ENCODE measurements at regions not wholly inside any gene's neighbourhood (a gene's known extent, or its start where the extent isn't known, plus 50 kb on each side); places are given as distances from the start of the nearest gene placed in this dataset.

DNA sequence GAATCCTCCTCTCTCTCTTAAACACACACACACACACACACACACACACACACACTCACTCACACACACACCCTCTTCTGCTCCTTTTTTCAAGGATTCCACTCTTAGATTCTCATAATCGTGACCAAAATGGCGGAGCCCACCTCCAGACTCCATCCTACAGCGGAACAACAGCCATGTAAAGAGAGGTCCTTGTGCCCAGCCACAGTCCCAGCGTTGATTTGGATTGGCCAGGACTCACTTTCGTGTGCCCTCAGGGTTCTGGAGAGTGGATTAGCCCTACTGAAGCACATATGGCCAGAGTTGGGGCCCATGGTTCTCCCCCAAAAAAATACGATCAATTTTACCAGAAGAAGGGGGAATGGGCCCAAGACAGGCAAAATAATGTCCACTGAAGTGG is 90.2 kb upstream of the SMNDC1 start:
- no peaks in the 10 kb centered on the region for H3K36me3 ChIP-seq (replicated peaks; ENCODE audit: insufficient read depth, low read depth)
- no peaks in the 10 kb centered on the region for H3K9me2 ChIP-seq (replicated peaks; ENCODE audit: insufficient read depth)
- no peak for TF ChIP-seq EZH2 (IDR thresholded peaks at IDR 0.05; ENCODE audit: borderline replicate concordance)
- TF ChIP-seq EZH2phosphoT487 (IDR thresholded peaks at IDR 0.05; ENCODE audit: low read depth, severe bottlenecking, unreplicated experiment), result no peak
- TF ChIP-seq, protein P1, sequence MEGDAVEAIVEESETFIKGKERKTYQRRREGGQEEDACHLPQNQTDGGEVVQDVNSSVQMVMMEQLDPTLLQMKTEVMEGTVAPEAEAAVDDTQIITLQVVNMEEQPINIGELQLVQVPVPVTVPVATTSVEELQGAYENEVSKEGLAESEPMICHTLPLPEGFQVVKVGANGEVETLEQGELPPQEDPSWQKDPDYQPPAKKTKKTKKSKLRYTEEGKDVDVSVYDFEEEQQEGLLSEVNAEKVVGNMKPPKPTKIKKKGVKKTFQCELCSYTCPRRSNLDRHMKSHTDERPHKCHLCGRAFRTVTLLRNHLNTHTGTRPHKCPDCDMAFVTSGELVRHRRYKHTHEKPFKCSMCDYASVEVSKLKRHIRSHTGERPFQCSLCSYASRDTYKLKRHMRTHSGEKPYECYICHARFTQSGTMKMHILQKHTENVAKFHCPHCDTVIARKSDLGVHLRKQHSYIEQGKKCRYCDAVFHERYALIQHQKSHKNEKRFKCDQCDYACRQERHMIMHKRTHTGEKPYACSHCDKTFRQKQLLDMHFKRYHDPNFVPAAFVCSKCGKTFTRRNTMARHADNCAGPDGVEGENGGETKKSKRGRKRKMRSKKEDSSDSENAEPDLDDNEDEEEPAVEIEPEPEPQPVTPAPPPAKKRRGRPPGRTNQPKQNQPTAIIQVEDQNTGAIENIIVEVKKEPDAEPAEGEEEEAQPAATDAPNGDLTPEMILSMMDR (IDR thresholded peaks at IDR 0.05; ENCODE audit: poor library complexity), result no peak
- H3K4me3 ChIP-seq, result no peak overlapping the region
- no peaks in the 10 kb centered on the region for H3K27me3 ChIP-seq
- H3K4me2 ChIP-seq, result no peak overlapping the region
- no peak for DNase-seq (ENCODE audit: low spot score)
- H4K20me1 ChIP-seq (ENCODE audit: insufficient read depth, poor library complexity, severe bottlenecking), result no peaks in the 10 kb centered on the region
- WGBS (ENCODE audit: low lambda C conversion rate, missing lambda C conversion rate), result 99% methylated on average over 6 of the region's 6 CpGs
- H3K27ac ChIP-seq, result peak overlapping the region; percentile 87
- H3K9me3 ChIP-seq (ENCODE audit: low read depth), result no peaks in the 10 kb centered on the region
- H2AFZ ChIP-seq, result no peak overlapping the region
- no peaks in the 10 kb centered on the region for H3K79me2 ChIP-seq
- peaks cover 26% of the 10 kb centered on the region for H3K4me1 ChIP-seq (ENCODE audit: insufficient read depth)

DNA sequence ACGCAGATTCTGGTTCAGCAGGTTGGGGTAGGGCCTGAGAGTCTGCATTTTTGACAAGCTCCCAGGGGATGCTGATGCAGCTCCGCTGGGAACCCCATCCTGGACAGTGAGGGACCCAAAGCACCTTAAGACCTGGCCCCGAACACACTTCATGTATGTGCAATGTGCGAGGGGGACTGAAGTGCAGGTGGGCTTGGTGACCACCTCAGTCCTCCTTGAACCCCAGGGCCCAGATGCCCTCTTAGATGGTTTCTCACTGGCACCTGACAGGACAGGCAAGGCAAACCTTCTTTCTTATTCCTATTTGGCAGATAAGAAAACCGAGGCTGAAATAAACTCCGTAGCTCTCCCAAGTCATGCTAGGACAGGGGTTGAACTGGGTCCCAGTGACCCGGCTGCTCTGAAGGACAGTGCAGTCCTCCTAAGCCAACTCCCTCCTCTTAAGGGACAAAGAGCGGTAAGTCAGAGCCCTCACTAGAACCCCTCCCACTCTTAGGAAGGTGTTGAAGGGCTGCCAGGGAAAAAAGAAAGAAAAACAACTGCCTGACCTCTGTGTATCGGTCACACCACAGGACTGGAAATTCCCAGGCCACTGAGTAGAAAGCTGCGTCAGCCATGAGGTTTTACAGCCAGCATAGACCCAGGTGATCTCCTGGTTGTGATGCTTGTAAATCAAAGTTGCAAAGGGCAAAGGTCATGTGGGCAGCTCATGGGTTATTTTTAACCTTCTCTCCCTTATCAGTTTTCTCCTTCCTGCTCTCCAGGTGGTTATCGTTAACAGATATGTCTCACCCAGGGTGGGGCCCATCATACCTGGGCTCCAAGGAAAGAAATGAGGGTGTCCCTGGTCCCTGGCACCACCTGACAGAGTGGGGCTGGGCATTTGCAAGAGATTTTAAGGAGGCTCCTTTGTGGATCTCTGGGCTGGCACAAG is 90.9 kb upstream of the SMNDC1 start:
- Histone ChIP-seq H3K27ac (peak overlapping the region; percentile 90), H3K27me3 (no peaks in the 10 kb centered on the region), H4K20me1 (ENCODE audit: insufficient read depth, poor library complexity, severe bottlenecking) (no peaks in the 10 kb centered on the region), H3K4me3 (no peak overlapping the region), H3K4me1 (ENCODE audit: insufficient read depth) (peaks cover 26% of the 10 kb centered on the region), H3K36me3 (replicated peaks; ENCODE audit: insufficient read depth, low read depth) (no peaks in the 10 kb centered on the region), H2AFZ (no peak overlapping the region), H3K9me2 (replicated peaks; ENCODE audit: insufficient read depth) (no peaks in the 10 kb centered on the region), H3K9me3 (ENCODE audit: low read depth) (no peaks in the 10 kb centered on the region), H3K79me2 (no peaks in the 10 kb centered on the region), H3K4me2 (peak overlapping the region; percentile 1)
- TF ChIP-seq, protein P1 (IDR thresholded peaks at IDR 0.05; ENCODE audit: poor library complexity), result no peak
- TF ChIP-seq EZH2phosphoT487 (IDR thresholded peaks at IDR 0.05; ENCODE audit: low read depth, severe bottlenecking, unreplicated experiment), result no peak
- no peak for TF ChIP-seq EZH2 (IDR thresholded peaks at IDR 0.05; ENCODE audit: borderline replicate concordance)
- peak; percentile 90 for DNase-seq (ENCODE audit: low spot score)
- WGBS (ENCODE audit: low lambda C conversion rate, missing lambda C conversion rate), result 64% methylated on average over 11 of the region's 11 CpGs

DNA sequence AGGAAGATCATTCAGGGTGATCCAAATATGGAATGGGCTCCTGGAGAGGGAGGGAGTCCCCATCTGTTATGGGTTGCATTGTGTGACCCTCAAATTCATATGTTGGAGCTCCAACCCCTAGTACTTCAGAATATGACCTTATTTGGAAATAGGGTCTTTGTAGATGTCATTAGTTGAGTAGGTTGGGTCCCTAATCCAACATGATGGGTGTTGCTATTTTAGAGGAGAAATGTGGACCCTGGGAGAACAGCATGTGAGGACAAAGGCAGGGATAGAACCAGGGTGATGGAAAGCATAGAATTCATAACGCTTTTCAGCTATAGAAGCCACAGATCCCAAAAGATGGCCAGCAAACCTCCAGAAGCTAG is 91.5 kb upstream of the SMNDC1 start:
- H3K36me3 ChIP-seq (replicated peaks; ENCODE audit: insufficient read depth, low read depth), result no peaks in the 10 kb centered on the region
- no peaks in the 10 kb centered on the region for H3K9me3 ChIP-seq (ENCODE audit: low read depth)
- peaks cover 26% of the 10 kb centered on the region for H3K4me1 ChIP-seq (ENCODE audit: insufficient read depth)
- H4K20me1 ChIP-seq (ENCODE audit: insufficient read depth, poor library complexity, severe bottlenecking), result no peaks in the 10 kb centered on the region
- H3K27me3 ChIP-seq, result no peaks in the 10 kb centered on the region
- no peaks in the 10 kb centered on the region for H3K79me2 ChIP-seq
- H3K9me2 ChIP-seq (replicated peaks; ENCODE audit: insufficient read depth), result no peaks in the 10 kb centered on the region
- no peak for TF ChIP-seq EZH2 (IDR thresholded peaks at IDR 0.05; ENCODE audit: borderline replicate concordance)
- no peak for TF ChIP-seq EZH2phosphoT487 (IDR thresholded peaks at IDR 0.05; ENCODE audit: low read depth, severe bottlenecking, unreplicated experiment)
- TF ChIP-seq, protein P1 (IDR thresholded peaks at IDR 0.05; ENCODE audit: poor library complexity), result no peak
- 89% methylated on average over 1 of the region's 1 CpG for WGBS (ENCODE audit: low lambda C conversion rate, missing lambda C conversion rate)
- H3K4me3 ChIP-seq, result no peak overlapping the region
- peak overlapping the region; percentile 90 for H3K27ac ChIP-seq
- no peak overlapping the region for H3K4me2 ChIP-seq
- no peak overlapping the region for H2AFZ ChIP-seq
- DNase-seq (ENCODE audit: low spot score), result no peak
